Sigmoid colon (tissue), 6 donors: ENCODE measurements at regions not wholly inside any gene's neighbourhood (a gene's known extent, or its start where the extent isn't known, plus 50 kb on each side); places are given as distances from the start of the nearest gene placed in this dataset.

Source experiments
- DNase-seq: peaks from one replicate; pipeline ENCODE4 v3.0.0-alpha.2; 2019
- H3K27ac ChIP-seq, 4 donors: fragments of 200-600 bp; sonication (generic); one replicate each; pipeline ENCODE4 v1.5.1; 2016 to 2019; ENCODE audit warnings: mild to moderate bottlenecking in 1 of 4
- H3K27me3 ChIP-seq, 3 donors: fragments of 200-600 bp; sonication (generic); one replicate each; pipeline ENCODE4 v1.5.1; 2019; ENCODE audit warnings: mild to moderate bottlenecking in 1 of 3
- H3K36me3 ChIP-seq, 4 donors: fragments of 200-600 bp; sonication (generic); one replicate each; pipeline ENCODE4 v1.5.1; 2016 to 2019
- H3K4me1 ChIP-seq, 4 donors: fragments of 200-600 bp; sonication (generic); one replicate each; pipeline ENCODE4 v1.5.1; 2017 to 2019
- H3K4me3 ChIP-seq, 4 donors: fragments of 200-600 bp; sonication (generic); one replicate each; pipeline ENCODE4 v1.5.1; 2017 to 2019; ENCODE audit warnings: mild to moderate bottlenecking in 2 of 4, moderate library complexity in 1 of 4
- H3K9me3 ChIP-seq, 4 donors: fragments of 200-600 bp in 3 of 4; sonication (generic) in 3 of 4; one replicate each; pipeline versions ENCODE4 v1.5.1 to v1.6.1; 2013 to 2019
- EP300 ChIP-seq, 4 donors: sonication (generic); formaldehyde crosslinking; IDR thresholded peaks; one replicate each; pipeline ENCODE4 v1.6.1; 2017; ENCODE audit warnings: antibody characterized with exemption in 4 of 4
- POLR2A ChIP-seq, 2 donors: fragments of 450-650 bp; IDR thresholded peaks; one replicate each; pipeline ENCODE4 v1.6.1; 2016; ENCODE audit warnings: antibody characterized with exemption in 2 of 2, mild to moderate bottlenecking in 2 of 2, moderate library complexity in 2 of 2
- POLR2AphosphoS5 ChIP-seq, 4 donors: sonication (generic); formaldehyde crosslinking; IDR thresholded peaks; one replicate each; pipeline ENCODE4 v1.6.1; 2017; ENCODE audit warnings: antibody characterized with exemption in 4 of 4
- WGBS, 2 donors: extraction: QIAGEN DNeasy Blood & Tissue Kit; methylation state at CpG; one replicate each; pipeline ENCODE4 v1.1.7; 2013; 5-methylcytosine and 5-hydroxymethylcytosine counted together
- intact Hi-C: fragments of 100-400 bp; cut with DNase I; formaldehyde crosslinking; loops from one replicate; pipeline ENCODE4 v1.15.1; 2023
- TF ChIP-seq, protein P1 (sequence below), 4 experiments: fragments of 450-650 bp in 3 of 4; fragments of 200-600 bp in 1 of 4; IDR thresholded peaks; one replicate each; pipeline ENCODE4 v1.5.1; 2016 to 2019; ENCODE audit warnings: antibody characterized with exemption in 4 of 4, mild to moderate bottlenecking in 3 of 4, moderate library complexity in 2 of 4
- donor health status: healthy with polysubstance abuse.
- donor health status: healthy.

DNA sequence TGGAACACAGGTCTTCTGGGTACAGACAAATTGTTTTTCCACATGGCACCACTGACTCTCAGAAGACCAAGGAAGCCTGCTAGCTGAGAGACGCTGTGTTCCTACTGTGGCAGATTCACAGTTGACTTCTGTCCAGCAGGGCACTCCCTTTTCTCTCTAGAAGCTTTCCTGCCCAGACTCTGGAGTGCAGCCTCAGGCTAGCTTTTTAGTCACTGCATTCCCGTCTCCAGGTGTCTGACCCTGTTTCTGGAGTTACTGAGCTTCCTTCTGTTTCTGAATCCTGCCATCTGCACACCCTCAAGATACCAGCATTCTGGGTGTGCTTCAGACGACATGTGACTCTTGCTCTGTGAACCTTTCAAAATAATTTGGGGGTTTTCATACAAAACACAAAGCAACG is 125.1 kb downstream of the TMEM200C start:
- H3K4me1 ChIP-seq: peaks cover 0 to 16% (median 0%) of the 10 kb centered on the region in 4 donors
- H3K4me3 ChIP-seq: no peak overlapping the region
- whole genome bisulfite sequencing, 2 donors: 35 to 67% methylated on average over 4 of the region's 4 CpGs
- DNase-seq: no peak
- H3K27ac ChIP-seq: no peak overlapping the region
- TF ChIP-seq EP300 (IDR thresholded peaks at IDR 0.05) (no peak), POLR2A (IDR thresholded peaks at IDR 0.05) (no peak), POLR2AphosphoS5 (IDR thresholded peaks at IDR 0.05) (no peak)
- TF ChIP-seq, protein P1, sequence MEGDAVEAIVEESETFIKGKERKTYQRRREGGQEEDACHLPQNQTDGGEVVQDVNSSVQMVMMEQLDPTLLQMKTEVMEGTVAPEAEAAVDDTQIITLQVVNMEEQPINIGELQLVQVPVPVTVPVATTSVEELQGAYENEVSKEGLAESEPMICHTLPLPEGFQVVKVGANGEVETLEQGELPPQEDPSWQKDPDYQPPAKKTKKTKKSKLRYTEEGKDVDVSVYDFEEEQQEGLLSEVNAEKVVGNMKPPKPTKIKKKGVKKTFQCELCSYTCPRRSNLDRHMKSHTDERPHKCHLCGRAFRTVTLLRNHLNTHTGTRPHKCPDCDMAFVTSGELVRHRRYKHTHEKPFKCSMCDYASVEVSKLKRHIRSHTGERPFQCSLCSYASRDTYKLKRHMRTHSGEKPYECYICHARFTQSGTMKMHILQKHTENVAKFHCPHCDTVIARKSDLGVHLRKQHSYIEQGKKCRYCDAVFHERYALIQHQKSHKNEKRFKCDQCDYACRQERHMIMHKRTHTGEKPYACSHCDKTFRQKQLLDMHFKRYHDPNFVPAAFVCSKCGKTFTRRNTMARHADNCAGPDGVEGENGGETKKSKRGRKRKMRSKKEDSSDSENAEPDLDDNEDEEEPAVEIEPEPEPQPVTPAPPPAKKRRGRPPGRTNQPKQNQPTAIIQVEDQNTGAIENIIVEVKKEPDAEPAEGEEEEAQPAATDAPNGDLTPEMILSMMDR (IDR thresholded peaks at IDR 0.05): no peak
- intact Hi-C loops: no loop called here
- no peaks in the 10 kb centered on the region for H3K9me3 ChIP-seq
- no peaks in the 10 kb centered on the region for H3K27me3 ChIP-seq
- H3K36me3 ChIP-seq: no peaks in the 10 kb centered on the region

DNA sequence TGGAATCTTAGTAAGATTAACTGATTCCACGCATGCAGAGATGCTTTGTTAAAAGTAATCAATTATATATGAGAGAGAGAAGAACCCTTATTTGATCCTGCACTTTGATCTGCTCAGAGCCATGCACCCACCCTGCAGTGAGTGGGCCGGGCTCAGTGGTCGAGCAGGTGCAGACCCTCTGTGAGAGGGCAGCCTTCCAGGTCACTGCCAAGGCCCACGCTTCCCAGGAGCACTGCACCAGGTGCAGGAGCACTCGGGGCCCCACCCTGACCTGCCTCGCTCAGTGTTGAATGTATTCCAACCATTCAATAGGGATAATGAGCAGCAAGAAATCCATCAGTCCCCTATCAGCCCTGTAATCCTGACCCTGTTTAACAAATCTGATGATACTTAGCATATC is 126.9 kb downstream of the TMEM200C start:
- no peaks in the 10 kb centered on the region for H3K27me3 ChIP-seq
- H3K4me1 ChIP-seq: peaks cover 0 to 16% (median 0%) of the 10 kb centered on the region in 4 donors
- H3K9me3 ChIP-seq: no peaks in the 10 kb centered on the region
- intact Hi-C loops: no loop called here
- no peak overlapping the region for H3K4me3 ChIP-seq
- 44 to 74% methylated on average over 6 of the region's 6 CpGs for WGBS, 2 donors
- DNase-seq: no peak
- no peak overlapping the region for H3K27ac ChIP-seq
- no peaks in the 10 kb centered on the region for H3K36me3 ChIP-seq
- TF ChIP-seq POLR2AphosphoS5 (IDR thresholded peaks at IDR 0.05): no peak
- no peak for TF ChIP-seq POLR2A (IDR thresholded peaks at IDR 0.05)
- TF ChIP-seq, protein P1 (IDR thresholded peaks at IDR 0.05): no peak
- no peak for TF ChIP-seq EP300 (IDR thresholded peaks at IDR 0.05)

DNA sequence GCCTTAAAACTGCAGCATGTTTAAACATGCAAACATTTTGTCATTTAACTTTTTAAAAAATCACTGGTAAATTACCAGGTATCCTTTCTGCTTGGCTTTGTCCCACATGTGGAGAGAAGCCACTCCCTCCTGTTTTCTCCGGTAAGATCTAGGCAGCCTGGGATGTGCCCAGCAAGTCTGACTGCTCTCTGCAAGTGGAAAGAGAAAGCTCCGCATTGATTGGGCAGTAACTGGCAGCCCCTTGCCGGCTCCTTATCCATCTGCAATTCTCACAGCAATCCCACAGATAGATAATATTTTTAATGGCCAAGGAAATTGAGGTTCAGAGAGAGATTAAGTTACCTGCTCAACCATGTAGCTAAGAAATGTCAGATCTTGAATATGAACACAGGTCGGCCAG is 136.1 kb downstream of the TMEM200C start:
- Histone ChIP-seq H3K36me3 (no peaks in the 10 kb centered on the region), H3K27ac (no peak overlapping the region), H3K4me3 (no peak overlapping the region), H3K27me3 (peaks cover 0 to 9% (median 0%) of the 10 kb centered on the region in 3 donors), H3K9me3 (no peaks in the 10 kb centered on the region), H3K4me1 (no peaks in the 10 kb centered on the region)
- 19 to 27% methylated on average over 4 of the region's 4 CpGs for WGBS, 2 donors
- intact Hi-C loops: no loop called here
- DNase-seq: no peak
- TF ChIP-seq, protein P1 (IDR thresholded peaks at IDR 0.05): no peak
- TF ChIP-seq EP300 (IDR thresholded peaks at IDR 0.05): no peak
- TF ChIP-seq POLR2A (IDR thresholded peaks at IDR 0.05): no peak
- no peak for TF ChIP-seq POLR2AphosphoS5 (IDR thresholded peaks at IDR 0.05)

DNA sequence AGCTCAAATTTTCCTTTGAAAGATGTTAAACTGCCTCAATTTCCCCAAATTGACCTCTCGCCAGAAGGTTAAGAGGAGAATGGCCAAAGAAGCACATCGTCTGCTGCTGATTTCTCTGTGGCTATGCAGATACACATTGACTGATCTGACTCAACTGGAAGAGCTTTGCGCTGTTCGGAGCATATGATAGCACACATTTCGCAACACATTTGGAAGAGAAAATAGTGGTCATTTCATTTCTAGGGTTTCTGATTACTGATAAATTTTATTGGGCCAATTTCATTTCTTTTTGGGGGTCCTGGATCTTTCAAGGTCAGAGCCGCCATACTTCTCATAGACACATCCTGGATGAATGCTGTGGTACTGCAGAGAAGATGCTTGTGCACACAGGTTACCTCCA is 138.5 kb downstream of the TMEM200C start:
- TF ChIP-seq EP300 (IDR thresholded peaks at IDR 0.05) (no peak), POLR2AphosphoS5 (IDR thresholded peaks at IDR 0.05) (no peak), POLR2A (IDR thresholded peaks at IDR 0.05) (no peak)
- TF ChIP-seq, protein P1 (IDR thresholded peaks at IDR 0.05): no peak
- intact Hi-C loops: no loop called here

DNA sequence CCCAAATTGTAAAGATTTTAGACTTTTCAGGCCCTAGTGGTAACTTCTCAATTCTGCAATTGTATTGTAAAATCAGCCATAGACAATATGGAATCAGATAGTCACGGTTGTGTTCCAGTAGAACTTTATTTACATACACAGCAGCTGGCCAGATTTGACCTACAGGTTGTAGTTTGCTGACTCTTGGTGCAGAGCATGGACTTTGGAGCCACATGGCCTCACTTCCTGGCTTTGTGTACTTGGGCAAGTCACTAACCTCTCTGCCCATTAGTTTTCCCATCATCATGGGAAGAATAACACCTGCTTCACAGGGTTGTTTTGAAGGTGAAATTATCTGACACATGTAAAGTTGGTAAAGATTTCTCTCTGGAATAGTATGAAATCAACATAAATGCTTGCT is 147.6 kb downstream of the TMEM200C start:
- H3K4me3 ChIP-seq: no peak overlapping the region
- no peaks in the 10 kb centered on the region for H3K9me3 ChIP-seq
- 13 to 47% methylated on average over 1 of the region's 1 CpG for WGBS, 2 donors
- no peak overlapping the region for H3K27ac ChIP-seq
- H3K4me1 ChIP-seq: no peaks in the 10 kb centered on the region
- H3K36me3 ChIP-seq: no peaks in the 10 kb centered on the region
- no peak for TF ChIP-seq EP300 (IDR thresholded peaks at IDR 0.05)
- TF ChIP-seq POLR2AphosphoS5 (IDR thresholded peaks at IDR 0.05): no peak
- TF ChIP-seq POLR2A (IDR thresholded peaks at IDR 0.05): no peak
- TF ChIP-seq, protein P1 (IDR thresholded peaks at IDR 0.05): no peak
- DNase-seq: no peak
- no peaks in the 10 kb centered on the region for H3K27me3 ChIP-seq
- intact Hi-C loops: no loop called here

More for the DNA sequence above, 138.5 kb downstream of the TMEM200C start:
- H3K36me3 ChIP-seq: no peaks in the 10 kb centered on the region
- H3K4me1 ChIP-seq: no peaks in the 10 kb centered on the region
- WGBS, 2 donors: 89 to 94% methylated on average over 6 of the region's 6 CpGs
- no peaks in the 10 kb centered on the region for H3K9me3 ChIP-seq
- no peak overlapping the region for H3K4me3 ChIP-seq
- H3K27me3 ChIP-seq: peaks cover 0 to 9% (median 0%) of the 10 kb centered on the region in 3 donors
- no peak for DNase-seq
- H3K27ac ChIP-seq: no peak overlapping the region
